ENCODE measurements at regions not wholly inside any gene's neighbourhood (a gene's known extent, or its start where the extent isn't known, plus 50 kb on each side); places are given as distances from the start of the nearest gene placed in this dataset.

- no peak for DNase-seq
Observed at GRCh38 chr17:68740555-68741447, 139.6 kb upstream of the FAM20A start.

GRCh38 chr17:68737761-68738443 is 136.7 kb upstream of the FAM20A start:
- DNase-seq, result no peak

DNA sequence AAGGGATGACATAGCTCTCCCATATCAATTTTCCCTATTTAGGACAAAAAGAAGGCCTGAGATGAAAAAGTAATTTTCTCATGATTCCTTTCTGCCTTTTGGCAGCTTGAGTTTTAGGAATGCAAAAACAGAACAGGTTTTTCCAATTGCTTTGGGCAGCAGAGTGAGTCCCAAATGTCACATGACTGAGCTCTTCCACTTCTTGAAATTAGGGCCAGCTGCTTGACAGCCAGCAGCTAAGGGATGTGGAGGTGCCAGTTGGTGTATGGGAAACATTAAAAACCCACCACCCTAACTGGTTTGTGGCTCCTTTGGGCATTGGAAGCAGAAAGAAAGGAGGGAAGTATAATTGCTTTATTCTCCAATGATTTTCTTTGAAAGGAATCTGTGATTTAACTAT is 133.8 kb upstream of the FAM20A start:
- DNase-seq, result no peak

DNA sequence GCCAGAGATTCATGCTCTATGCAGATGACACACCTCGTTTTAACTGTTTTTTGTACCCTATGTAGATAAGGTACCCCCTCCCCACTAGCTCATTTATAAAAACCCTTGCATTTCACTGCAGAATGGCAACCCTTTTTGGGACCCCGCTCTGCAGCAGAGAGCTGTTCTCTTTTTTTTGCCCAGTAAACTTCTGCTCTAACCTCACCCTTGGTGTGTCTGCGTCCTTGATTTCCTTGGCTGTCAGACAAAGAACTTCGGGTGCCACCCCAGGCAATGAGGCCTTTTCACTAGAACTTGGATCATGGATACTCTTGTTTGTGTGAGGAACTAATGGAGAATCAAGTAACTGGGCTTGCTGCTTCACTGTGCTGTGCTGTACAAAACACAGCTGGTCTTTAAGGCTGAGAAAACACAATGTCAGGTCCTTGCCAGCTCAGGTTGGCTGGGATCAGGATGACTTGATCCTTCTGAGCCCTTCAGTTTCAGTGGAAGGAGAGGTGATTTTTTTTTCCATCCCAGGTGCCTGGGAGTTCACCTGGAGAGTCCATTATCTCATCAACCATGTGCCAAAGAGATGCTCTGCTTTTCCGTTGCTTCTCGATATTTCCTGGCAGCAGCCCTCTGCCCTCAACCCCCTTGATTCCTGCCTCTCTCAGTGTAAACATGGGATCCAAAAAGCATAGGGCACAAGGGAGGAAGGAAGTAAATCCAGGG is 133.2 kb upstream of the FAM20A start:
- no peak for DNase-seq

- no peak for DNase-seq
Observed at GRCh38 chr17:68733241-68734176, 132.3 kb upstream of the FAM20A start.

GRCh38 chr17:68732301-68732749 is 131.2 kb upstream of the FAM20A start:
- DNase-seq, result no peak

DNA sequence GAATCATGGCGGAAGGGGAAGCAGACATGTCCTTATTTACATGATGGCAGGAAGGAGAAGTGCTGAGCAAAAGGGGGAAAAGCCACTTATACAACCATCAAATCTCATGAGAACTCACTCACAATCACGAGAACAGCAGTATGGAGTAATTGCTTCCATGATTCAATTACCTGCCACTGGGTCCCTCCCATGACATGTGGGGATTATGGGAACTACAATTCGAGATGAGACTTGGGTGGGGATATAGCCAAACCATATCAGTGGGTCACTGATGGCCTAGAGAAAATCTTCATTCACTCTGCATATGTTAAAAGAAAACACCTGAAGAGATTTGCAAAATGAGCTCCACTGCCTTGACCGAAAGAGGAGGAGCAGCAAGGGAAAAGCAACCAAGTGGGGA is 130.3 kb upstream of the FAM20A start:
- no peak for DNase-seq

GRCh38 chr17:68719431-68719830 is 118.3 kb upstream of the FAM20A start:
- no peak for DNase-seq

DNA sequence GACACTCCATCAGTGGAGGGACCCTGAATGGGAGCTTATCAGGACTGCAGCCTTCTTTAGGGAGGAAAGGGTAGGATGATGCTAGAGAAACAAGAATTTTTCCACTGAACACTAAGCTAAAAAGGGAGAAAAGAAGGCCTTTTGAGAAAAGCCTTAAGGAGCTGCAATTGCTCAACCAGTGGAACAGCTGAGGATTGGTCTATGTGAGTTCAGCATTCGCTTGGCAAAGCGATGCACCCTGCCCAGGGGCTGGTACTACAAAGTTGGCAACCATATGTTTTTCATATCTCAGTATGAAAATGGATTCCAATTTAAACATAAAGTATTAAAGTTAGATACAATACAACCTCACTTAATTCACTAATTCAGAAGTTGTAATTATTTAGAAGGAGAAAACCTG is 117.8 kb upstream of the FAM20A start:
- DNase-seq, result no peak

GRCh38 chr17:68718465-68718864 is 117.3 kb upstream of the FAM20A start:
- DNase-seq, result no peak

- no peak for DNase-seq
Observed at GRCh38 chr17:68714676-68715075, 113.5 kb upstream of the FAM20A start.

- DNase-seq, result no peak
Observed at GRCh38 chr17:68711858-68712257, 110.7 kb upstream of the FAM20A start.

- DNase-seq, result no peak
Observed at GRCh38 chr17:68710976-68711375, 109.8 kb upstream of the FAM20A start.

DNA sequence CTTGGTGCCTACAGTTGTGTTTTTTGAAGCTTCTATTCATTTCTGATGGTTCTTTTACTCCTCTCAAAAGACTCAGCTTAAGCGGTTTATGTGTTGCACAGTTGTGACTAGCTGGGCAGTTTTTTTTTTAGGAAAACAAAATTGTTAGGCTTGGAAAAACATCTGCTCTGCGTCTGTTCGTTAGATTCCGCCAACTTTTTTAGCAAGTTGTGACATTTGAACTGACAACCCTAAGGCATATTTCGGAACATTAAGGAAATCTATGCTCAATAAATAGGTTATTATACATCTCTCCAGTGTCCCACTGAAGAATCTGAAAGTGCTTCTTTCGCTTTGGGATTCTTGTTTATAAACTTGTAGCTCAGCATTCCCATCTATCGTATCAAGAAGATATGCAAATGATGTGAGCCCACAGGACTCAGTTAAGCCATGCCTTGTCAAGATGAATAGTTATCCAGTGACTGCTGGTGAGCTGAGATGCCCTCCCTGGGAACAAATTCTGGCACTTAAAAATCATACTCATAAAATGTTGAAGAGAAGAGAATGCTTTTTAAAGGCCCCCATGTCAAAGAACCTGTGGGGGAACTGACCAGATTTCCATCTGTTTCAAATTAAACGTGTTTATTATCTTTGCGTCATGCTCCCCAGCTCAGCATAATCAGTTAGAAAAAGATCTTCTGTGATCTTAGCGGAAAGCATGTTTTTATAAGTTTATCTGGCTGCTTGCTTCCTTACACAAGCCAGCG is 109.0 kb upstream of the FAM20A start:
- no peak for DNase-seq

DNA sequence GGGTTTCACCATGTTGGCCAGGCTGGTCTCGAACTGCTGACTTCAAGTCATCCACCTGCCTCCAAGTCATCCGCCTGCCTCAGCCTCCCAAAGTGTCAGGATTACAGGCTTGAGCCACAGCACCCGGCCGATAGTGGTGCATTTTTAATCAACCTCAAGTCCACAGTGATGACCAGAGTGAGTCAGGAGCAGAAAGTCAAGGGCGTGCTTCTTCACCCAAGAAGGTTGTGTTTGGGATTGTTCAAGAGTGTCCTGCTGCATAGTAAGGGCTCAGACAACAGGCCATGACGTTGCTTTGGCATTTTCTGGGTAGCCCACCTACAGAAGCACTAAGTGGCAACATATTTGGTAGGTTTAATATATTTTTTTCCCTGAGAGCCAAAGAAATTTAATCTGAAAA is 108.3 kb upstream of the FAM20A start:
- no peak for DNase-seq

- no peak for DNase-seq
Observed at GRCh38 chr17:68707031-68707430, 105.9 kb upstream of the FAM20A start.

- DNase-seq, result no peak
Observed at GRCh38 chr17:68706356-68706920, 105.3 kb upstream of the FAM20A start.

DNA sequence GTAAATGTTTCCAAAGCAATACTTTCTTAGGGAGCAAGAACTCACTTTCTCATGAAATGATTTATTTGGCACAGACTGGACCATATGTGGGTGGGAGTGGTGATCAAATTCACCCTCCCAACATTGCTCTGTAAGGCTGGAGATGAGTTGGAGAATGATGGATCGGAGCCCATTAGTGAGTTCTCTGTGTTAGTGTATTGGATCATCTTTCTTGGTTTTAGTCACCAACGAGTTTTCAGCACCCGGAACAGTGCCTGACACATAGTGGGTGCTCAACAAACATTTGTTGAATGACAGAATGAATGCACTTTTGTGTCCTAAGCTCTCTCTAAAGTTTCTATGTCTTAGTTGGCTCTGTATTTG is 104.5 kb upstream of the FAM20A start:
- no peak for DNase-seq

GRCh38 chr17:68704871-68705713 is 103.9 kb upstream of the FAM20A start:
- no peak for DNase-seq

DNA sequence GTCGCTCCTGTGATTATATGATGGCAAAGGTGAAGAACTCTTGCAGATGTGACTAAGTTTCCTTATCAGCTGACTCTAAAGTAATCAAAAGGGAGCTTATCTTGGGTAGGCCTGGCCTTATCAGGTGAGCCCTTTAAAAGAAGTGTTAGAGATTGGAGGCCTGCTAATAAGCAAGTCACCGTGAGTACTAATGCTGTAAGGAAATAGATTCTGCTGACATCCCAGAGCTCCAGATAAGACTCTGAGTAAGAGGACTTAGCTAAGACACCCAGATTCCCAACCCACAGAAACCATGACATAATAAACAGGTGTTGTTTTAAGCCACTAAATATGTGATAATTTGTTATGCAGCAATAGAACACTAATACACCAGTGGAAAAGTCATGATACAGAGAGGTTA is 99.9 kb upstream of the FAM20A start:
- DNase-seq, result no peak

DNA sequence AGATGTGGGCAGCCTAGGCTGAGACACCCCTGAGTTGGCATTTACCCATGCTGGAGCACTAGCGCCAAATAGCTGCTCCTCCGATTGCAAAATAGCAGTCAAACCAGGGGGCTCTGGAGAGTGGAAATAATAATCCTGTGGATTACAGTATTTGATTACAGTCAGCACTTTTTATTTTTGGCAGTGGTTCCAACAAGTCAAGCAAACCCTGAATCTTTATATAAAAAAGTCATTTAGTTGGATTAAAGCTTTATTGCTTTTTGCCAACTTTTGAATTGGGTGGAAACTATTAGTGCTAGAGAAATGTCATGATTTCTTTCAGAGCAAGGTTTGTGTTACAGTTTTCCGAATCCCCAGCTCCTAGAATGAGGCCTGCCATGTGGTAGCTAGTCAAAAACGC is 99.3 kb upstream of the FAM20A start:
- no peak for DNase-seq

Measured in NCI-H187 treated with DMSO at 0.1 percent for 48 hours (cell line).